ENCODE measurements at regions not wholly inside any gene's neighbourhood (a gene's known extent, or its start where the extent isn't known, plus 50 kb on each side); places are given as distances from the start of the nearest gene placed in this dataset.

DNA sequence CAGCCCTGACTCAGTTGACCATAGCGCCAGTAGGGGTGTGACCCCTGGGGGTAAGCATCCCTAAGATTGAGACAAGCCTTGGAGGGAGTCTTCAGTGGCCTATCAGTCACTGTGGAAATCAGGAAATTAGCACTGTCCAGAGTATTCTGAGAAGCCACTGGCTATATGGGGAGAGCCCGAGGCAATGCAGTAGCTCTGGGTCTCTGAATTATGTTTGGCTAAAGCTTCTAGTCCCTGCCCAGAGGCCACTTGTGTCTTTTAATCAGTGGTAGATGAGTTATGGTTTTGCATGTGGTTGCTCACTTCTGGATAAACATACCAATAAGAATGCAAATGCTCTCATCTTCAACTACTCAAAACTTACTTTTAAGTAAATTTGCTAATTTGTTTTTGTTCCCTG is 100.6 kb upstream of the TOX3 start:
- in situ Hi-C loops (cut with MboI; ENCODE audit: low pct_ligation_motif_present in 1 of 4, low pct_unique_long_range_greater_than_20kb in 1 of 4, low sequenced_read_pairs in 3 of 4): no loop called here
- H3K36me3 ChIP-seq: no peaks in the 10 kb centered on the region
- no peak overlapping the region for H3K4me3 ChIP-seq
- no peak overlapping the region for H3K27ac ChIP-seq
- DNase-seq: no peak
- no peaks in the 10 kb centered on the region for H3K9me3 ChIP-seq
- H3K27me3 ChIP-seq: no peaks in the 10 kb centered on the region
- WGBS, 2 donors (ENCODE audit: low coverage in 1 of 2): 77 to 80% methylated on average over 2 of the region's 2 CpGs
- no peaks in the 10 kb centered on the region for H3K4me1 ChIP-seq
- intact Hi-C loops (cut with DNase I; ENCODE audit: low total_unique reads): no loop called here
- TF ChIP-seq EP300 (IDR thresholded peaks at IDR 0.05; ENCODE audit: low read depth): no peak
- no peak for TF ChIP-seq CTCF (IDR thresholded peaks at IDR 0.05)
- TF ChIP-seq POLR2AphosphoS5 (IDR thresholded peaks at IDR 0.05): no peak
- TF ChIP-seq POLR2A (IDR thresholded peaks at IDR 0.05): no peak

DNA sequence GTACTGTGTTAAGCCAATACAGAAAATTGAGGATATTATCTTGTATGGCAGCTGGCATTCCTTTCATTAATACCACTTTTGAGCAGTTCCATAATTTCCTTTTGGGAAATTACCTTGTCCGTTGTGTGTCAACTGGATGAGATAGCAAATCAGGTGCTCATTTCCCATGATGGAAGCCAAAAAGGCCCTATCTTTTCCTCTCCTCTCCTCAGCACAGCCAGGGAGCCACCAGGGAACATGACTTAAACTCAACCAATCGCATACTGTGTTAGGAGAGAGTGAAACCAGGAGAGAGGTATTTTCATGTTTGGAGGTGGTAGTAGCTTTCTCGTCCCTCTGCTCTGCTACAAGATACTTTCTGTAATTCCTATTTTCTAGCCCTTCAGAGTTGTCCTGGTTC is 96.1 kb upstream of the TOX3 start:
- DNase-seq: no peak
- no peak overlapping the region for H3K27ac ChIP-seq
- no peaks in the 10 kb centered on the region for H3K9me3 ChIP-seq
- intact Hi-C loops (cut with DNase I; ENCODE audit: low total_unique reads) (no loop called here), in situ Hi-C loops (cut with MboI; ENCODE audit: low pct_ligation_motif_present in 1 of 4, low pct_unique_long_range_greater_than_20kb in 1 of 4, low sequenced_read_pairs in 3 of 4) (no loop called here)
- H3K36me3 ChIP-seq: no peaks in the 10 kb centered on the region
- H3K4me3 ChIP-seq: no peak overlapping the region
- H3K4me1 ChIP-seq: no peaks in the 10 kb centered on the region
- H3K27me3 ChIP-seq: no peaks in the 10 kb centered on the region
- TF ChIP-seq CTCF (IDR thresholded peaks at IDR 0.05) (no peak), POLR2AphosphoS5 (IDR thresholded peaks at IDR 0.05) (no peak), POLR2A (IDR thresholded peaks at IDR 0.05) (no peak), EP300 (IDR thresholded peaks at IDR 0.05; ENCODE audit: low read depth) (no peak)
- 67 to 90% methylated on average over 1 to 3 of the region's 3 CpGs for WGBS, 2 donors (ENCODE audit: low coverage in 1 of 2)

GRCh38 chr16:52634528-52634927 is 87.6 kb upstream of the TOX3 start:
- H3K4me3 ChIP-seq: no peak overlapping the region
- WGBS, 2 donors (ENCODE audit: low coverage in 1 of 2): 72 to 83% methylated on average over 4 to 5 of the region's 5 CpGs

DNA sequence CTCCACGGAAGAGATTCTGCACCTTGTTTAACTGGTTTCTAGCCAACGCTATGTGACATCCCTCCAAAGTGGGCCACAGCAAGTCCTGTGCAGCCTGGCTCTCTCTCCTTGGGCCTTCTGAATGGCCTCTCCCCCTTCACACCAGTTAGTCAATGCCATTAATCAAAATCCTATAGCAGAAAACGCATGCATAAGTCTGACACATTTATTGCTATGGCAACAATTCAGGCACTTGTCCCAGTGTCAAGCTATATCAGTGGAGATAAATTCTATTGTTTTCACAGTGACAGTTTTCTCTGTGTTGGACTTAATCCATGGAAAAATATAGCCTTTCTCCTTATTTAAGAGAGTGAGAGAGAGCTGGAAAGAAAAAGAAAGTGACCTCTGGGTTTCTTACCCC is 87.2 kb upstream of the TOX3 start:
- no peak overlapping the region for H3K4me3 ChIP-seq
- in situ Hi-C loops (cut with MboI; ENCODE audit: low pct_ligation_motif_present in 1 of 4, low pct_unique_long_range_greater_than_20kb in 1 of 4, low sequenced_read_pairs in 3 of 4): no loop called here
- TF ChIP-seq POLR2A (IDR thresholded peaks at IDR 0.05) (no peak), EP300 (IDR thresholded peaks at IDR 0.05; ENCODE audit: low read depth) (no peak), CTCF (IDR thresholded peaks at IDR 0.05) (no peak), POLR2AphosphoS5 (IDR thresholded peaks at IDR 0.05) (no peak)
- H3K27ac ChIP-seq: no peak overlapping the region
- H3K9me3 ChIP-seq: peaks cover 0 to 5% of the 10 kb centered on the region in 2 donors
- no peak for DNase-seq
- no peaks in the 10 kb centered on the region for H3K27me3 ChIP-seq
- no peaks in the 10 kb centered on the region for H3K36me3 ChIP-seq
- WGBS, 2 donors (ENCODE audit: low coverage in 1 of 2): 46% methylated on average over 3 of the region's 3 CpGs; no CpG with 5 or more reads in 1 of the 2 donors
- intact Hi-C loops (cut with DNase I; ENCODE audit: low total_unique reads): no loop called here
- no peaks in the 10 kb centered on the region for H3K4me1 ChIP-seq

More at GRCh38 chr16:52634528-52634927, 87.6 kb upstream of the TOX3 start:
- Histone ChIP-seq H3K27ac (no peak overlapping the region), H3K4me1 (no peaks in the 10 kb centered on the region), H3K27me3 (no peaks in the 10 kb centered on the region), H3K9me3 (peaks cover 0 to 5% of the 10 kb centered on the region in 2 donors), H3K36me3 (no peaks in the 10 kb centered on the region)
- intact Hi-C loops (cut with DNase I; ENCODE audit: low total_unique reads) (no loop called here), in situ Hi-C loops (cut with MboI; ENCODE audit: low pct_ligation_motif_present in 1 of 4, low pct_unique_long_range_greater_than_20kb in 1 of 4, low sequenced_read_pairs in 3 of 4) (no loop called here)
- DNase-seq: no peak
- TF ChIP-seq POLR2A (IDR thresholded peaks at IDR 0.05) (no peak), CTCF (IDR thresholded peaks at IDR 0.05) (no peak), POLR2AphosphoS5 (IDR thresholded peaks at IDR 0.05) (no peak), EP300 (IDR thresholded peaks at IDR 0.05; ENCODE audit: low read depth) (no peak)

All from transverse colon (tissue), 4 donors.